Kidney capillary endothelial cell (primary cell): ENCODE measurements at regions not wholly inside any gene's neighbourhood (a gene's known extent, or its start where the extent isn't known, plus 50 kb on each side); places are given as distances from the start of the nearest gene placed in this dataset.
A peak's percentile ranks its signal among the peaks of the same experiment; 100 is the strongest.
"Not testable (repeated sequence)": the region's sequence is repeated elsewhere in the genome, so short reads cannot be mapped to it uniquely, and the experiment has no call there.

Source experiments
- DNase-seq: peaks from one replicate; pipeline ENCODE4 v3.0.0-alpha.2; 2018; ENCODE audit warnings: low spot score

- no peak for DNase-seq
Measured at GRCh38 chr22:35475545-35475944, 65.1 kb upstream of the RASD2 start.

GRCh38 chr22:35476341-35476740 lies 64.3 kb upstream of the RASD2 start:
- DNase-seq = no peak

GRCh38 chr22:35477911-35478582 lies 62.6 kb upstream of the RASD2 start:
- peak; percentile 72 for DNase-seq

GRCh38 chr22:35478633-35479107 lies 62.0 kb upstream of the RASD2 start:
- no peak for DNase-seq

- DNase-seq = no peak
Measured at GRCh38 chr22:35479359-35479758, 61.3 kb upstream of the RASD2 start.

- peak; percentile 83 for DNase-seq
Measured at GRCh38 chr22:35479985-35480550, 60.6 kb upstream of the RASD2 start.

- no peak for DNase-seq
Measured at GRCh38 chr22:35480627-35481550, 59.7 kb upstream of the RASD2 start.

GRCh38 chr22:35482311-35482710 lies 58.3 kb upstream of the RASD2 start:
- no peak for DNase-seq

- DNase-seq = no peak
Measured at GRCh38 chr22:35482974-35483373, 57.7 kb upstream of the RASD2 start.

GRCh38 chr22:35483730-35484129 lies 56.9 kb upstream of the RASD2 start:
- no peak for DNase-seq

GRCh38 chr22:35484651-35485556 lies 55.7 kb upstream of the RASD2 start:
- DNase-seq = no peak

- DNase-seq = no peak
Measured at GRCh38 chr22:35486116-35486631, 54.5 kb upstream of the RASD2 start.

- not testable (repeated sequence) for DNase-seq
Measured at GRCh38 chr22:35487623-35488022, 53.0 kb upstream of the RASD2 start.

GRCh38 chr22:35488513-35488912 lies 52.1 kb upstream of the RASD2 start:
- DNase-seq = no peak

GRCh38 chr22:35489239-35489638 lies 51.4 kb upstream of the RASD2 start:
- no peak for DNase-seq
